Mesothelial cell of epicardium (in vitro differentiated cells): ENCODE measurements at regions not wholly inside any gene's neighbourhood (a gene's known extent, or its start where the extent isn't known, plus 50 kb on each side); places are given as distances from the start of the nearest gene placed in this dataset.

Source experiments
- DNase-seq, 2 experiments: peaks; one replicate each; pipeline ENCODE4 v3.0.0; 2021; ENCODE audit warnings: low spot score in 2 of 2; ENCODE audit not compliant: unreplicated experiment in 2 of 2
- H3K27ac Mint-ChIP-seq: 2 replicates; pipeline ENCODE4 v1.8.0; 2021; ENCODE audit warnings: mixed read lengths
- H3K27me3 Mint-ChIP-seq: 2 replicates; pipeline ENCODE4 v1.8.0; 2021; ENCODE audit warnings: low read depth, mixed read lengths
- H3K36me3 Mint-ChIP-seq: 2 replicates; pipeline ENCODE4 v1.8.0; 2021; ENCODE audit warnings: mixed read lengths
- H3K4me1 Mint-ChIP-seq: 2 replicates; pipeline ENCODE4 v1.8.0; 2021; ENCODE audit warnings: mixed read lengths
- H3K4me3 Mint-ChIP-seq: 2 replicates; pipeline ENCODE4 v1.8.0; 2021; ENCODE audit warnings: mild to moderate bottlenecking, moderate library complexity, mixed read lengths
- H3K9me3 Mint-ChIP-seq: 2 replicates; pipeline ENCODE4 v1.8.0; 2021; ENCODE audit warnings: mixed read lengths
- CTCF ChIP-seq: fragments of 200-600 bp; sonication (generic); IDR thresholded peaks from one replicate; pipeline ENCODE4 v1.5.0; 2021; ENCODE audit warnings: antibody characterized with exemption; ENCODE audit not compliant: unreplicated experiment

DNA sequence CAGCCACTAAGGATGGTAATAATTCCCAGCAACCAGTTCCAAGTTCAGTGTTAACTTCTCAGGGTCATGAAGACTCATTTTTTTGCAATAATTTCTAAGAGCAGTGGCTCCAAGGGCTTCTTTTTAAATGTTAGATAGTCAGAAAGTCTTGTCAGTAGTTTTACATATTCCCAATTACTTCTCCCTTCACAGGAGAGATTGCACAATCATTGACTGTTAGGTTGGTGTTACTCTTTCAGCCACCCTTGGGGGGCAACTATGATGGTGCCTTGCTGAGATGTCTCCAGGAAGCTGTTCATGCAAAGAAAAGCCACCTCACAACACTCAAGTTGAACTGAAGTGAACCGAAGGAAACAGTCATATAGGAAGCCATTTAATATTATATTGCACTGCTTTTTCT is 127.9 kb upstream of the DOCK10 start:
- no peak overlapping the region for H3K4me3 Mint-ChIP-seq
- H3K4me1 Mint-ChIP-seq, result no peaks in the 10 kb centered on the region
- TF ChIP-seq CTCF, result no peak
- DNase-seq, result no peak
- peaks cover 6% of the 10 kb centered on the region for H3K9me3 Mint-ChIP-seq
- H3K27ac Mint-ChIP-seq, result no peak overlapping the region
- H3K36me3 Mint-ChIP-seq, result no peaks in the 10 kb centered on the region
- H3K27me3 Mint-ChIP-seq, result peaks cover 13% of the 10 kb centered on the region

DNA sequence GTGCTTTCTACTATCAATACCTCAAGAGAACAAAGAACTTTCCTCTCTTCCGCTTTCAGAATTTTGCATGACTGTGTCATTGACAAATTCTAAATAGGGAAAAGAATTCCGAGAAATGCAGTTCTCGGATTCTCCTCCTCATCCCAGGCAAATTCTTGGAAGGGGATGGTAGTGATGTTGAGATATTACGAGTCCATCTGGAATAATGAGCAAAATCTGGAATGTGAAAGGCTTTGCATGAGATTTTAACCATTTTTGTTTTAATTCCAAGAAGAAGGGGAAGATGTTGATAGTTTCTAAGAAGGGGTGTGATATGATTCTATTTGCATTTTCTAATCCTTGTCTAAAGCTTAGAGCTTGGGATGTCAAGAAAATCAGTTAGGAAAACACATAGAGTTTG is 127.1 kb upstream of the DOCK10 start:
- Mint-ChIP-seq H3K4me3 (no peak overlapping the region), H3K4me1 (no peaks in the 10 kb centered on the region), H3K36me3 (no peaks in the 10 kb centered on the region), H3K27me3 (peaks cover 13% of the 10 kb centered on the region), H3K9me3 (peaks cover 6% of the 10 kb centered on the region), H3K27ac (no peak overlapping the region)
- no peak for TF ChIP-seq CTCF
- no peak for DNase-seq

- H3K4me1 Mint-ChIP-seq, result no peaks in the 10 kb centered on the region
- no peaks in the 10 kb centered on the region for H3K36me3 Mint-ChIP-seq
- H3K9me3 Mint-ChIP-seq, result no peaks in the 10 kb centered on the region
- TF ChIP-seq CTCF, result no peak
- no peak overlapping the region for H3K4me3 Mint-ChIP-seq
- DNase-seq, result no peak
- H3K27ac Mint-ChIP-seq, result no peak overlapping the region
- peaks cover 17% of the 10 kb centered on the region for H3K27me3 Mint-ChIP-seq
Measured at GRCh38 chr2:225165052-225165451, 122.8 kb upstream of the DOCK10 start.

DNA sequence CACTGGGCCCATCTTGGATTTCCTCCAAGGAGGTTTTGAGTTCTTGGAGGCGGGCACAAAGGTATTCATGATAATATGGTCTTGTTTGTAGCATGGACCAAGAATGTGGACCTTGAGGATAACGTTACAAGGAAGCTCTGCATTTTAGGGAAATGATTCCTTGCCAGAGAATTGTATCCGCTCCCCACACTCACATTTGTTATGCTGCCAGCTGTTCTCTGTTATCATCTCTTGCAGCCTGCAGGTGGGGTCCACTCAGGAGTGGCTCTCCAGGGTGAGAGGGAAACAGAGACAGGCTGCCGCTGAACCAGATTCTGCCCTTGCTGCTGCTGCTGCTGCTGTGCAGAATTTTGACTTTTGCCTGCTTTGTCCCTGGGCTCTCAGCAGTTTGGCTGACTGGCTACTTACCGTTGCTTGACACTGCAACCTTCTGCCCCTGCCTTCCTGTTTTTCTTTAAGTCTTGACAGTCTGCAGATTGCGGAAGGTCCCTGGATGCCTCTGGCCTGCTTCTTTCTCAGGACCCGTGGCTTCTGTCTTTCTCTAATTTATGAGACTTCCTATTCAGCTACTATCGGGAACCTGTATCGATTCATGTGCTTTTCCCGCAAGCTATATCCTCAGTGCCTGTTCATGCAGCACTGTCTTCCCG is 122.3 kb upstream of the DOCK10 start:
- Mint-ChIP-seq H3K4me1 (no peaks in the 10 kb centered on the region), H3K27ac (no peak overlapping the region), H3K36me3 (no peaks in the 10 kb centered on the region), H3K27me3 (peaks cover 13% of the 10 kb centered on the region), H3K9me3 (no peaks in the 10 kb centered on the region), H3K4me3 (no peak overlapping the region)
- DNase-seq, result no peak
- no peak for TF ChIP-seq CTCF

DNA sequence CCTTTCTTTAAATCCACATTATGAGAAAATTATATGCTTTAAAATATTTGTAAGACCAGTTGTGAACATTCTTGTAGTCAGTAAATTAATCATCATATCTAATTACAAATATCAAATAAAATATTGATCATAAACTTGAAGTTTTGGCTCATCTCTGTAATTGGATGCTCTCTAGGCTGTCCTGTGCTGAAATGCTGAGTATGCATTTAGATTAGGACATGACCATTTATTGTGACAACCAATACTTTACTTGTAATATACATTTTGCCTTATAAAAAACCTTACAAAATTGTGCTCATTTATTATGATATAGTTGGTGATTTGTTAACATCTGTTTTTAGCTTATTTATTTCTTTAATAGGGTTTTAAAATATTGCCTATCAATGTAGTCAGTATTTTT is 116.1 kb upstream of the DOCK10 start:
- H3K36me3 Mint-ChIP-seq, result no peaks in the 10 kb centered on the region
- DNase-seq, result no peak
- peaks cover 9% of the 10 kb centered on the region for H3K27me3 Mint-ChIP-seq
- H3K4me3 Mint-ChIP-seq, result no peak overlapping the region
- no peak overlapping the region for H3K27ac Mint-ChIP-seq
- no peaks in the 10 kb centered on the region for H3K4me1 Mint-ChIP-seq
- TF ChIP-seq CTCF, result no peak
- peaks cover 4% of the 10 kb centered on the region for H3K9me3 Mint-ChIP-seq
